OCI-M1 (cell line): ENCODE measurements at regions not wholly inside any gene's neighbourhood (a gene's known extent, or its start where the extent isn't known, plus 50 kb on each side); places are given as distances from the start of the nearest gene placed in this dataset.
"Not testable (repeated sequence)": the region's sequence is repeated elsewhere in the genome, so short reads cannot be mapped to it uniquely, and the experiment has no call there.

ENCODE experiments used
- DNase-seq: peaks from one replicate; lab custom pipeline; 2025; lab: John Stamatoyannopoulos, UW

GRCh38 chr1:219088778-219089557, 84.7 kb upstream of the LYPLAL1 start:
- DNase-seq = peak; percentile 97

DNA sequence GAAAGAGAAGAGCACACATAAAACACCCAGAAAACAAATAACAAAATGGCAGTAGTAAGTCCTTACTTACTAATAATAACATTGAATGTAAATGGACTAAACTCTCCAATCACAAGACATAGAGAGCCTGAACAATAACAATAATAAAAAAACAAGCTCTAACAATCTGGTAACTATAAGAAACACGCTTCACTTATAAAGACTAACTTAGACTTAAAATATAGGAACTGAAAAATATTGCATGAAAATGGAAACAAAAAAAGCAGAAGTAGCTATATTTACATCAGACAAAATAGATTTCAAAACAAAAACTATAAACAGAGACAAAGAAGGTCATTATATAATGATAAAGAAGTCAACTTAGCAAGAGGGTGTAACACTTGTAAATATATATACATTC, 83.1 kb upstream of the LYPLAL1 start:
- DNase-seq = peak; percentile 71

GRCh38 chr1:219092206-219092605, 81.5 kb upstream of the LYPLAL1 start:
- DNase-seq = peak; percentile 12

DNA sequence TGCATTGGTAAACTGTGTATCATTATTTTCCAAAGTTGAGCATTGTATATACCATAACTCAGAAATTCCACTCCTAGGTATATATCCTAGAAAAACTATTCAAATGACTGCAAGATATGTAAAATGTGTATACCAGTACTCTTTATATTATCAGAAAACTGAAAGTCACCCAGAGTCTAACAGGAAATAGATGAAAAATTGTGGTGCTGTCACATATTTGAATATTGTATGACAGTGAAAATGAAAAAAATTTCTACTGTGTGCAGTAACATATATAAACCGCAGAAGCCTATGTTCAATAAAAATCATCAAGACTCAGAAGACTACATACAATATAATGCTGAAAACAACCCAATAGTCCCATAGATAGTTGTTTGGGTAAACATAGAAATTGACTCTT, 74.4 kb upstream of the LYPLAL1 start:
- DNase-seq = no peak

DNA sequence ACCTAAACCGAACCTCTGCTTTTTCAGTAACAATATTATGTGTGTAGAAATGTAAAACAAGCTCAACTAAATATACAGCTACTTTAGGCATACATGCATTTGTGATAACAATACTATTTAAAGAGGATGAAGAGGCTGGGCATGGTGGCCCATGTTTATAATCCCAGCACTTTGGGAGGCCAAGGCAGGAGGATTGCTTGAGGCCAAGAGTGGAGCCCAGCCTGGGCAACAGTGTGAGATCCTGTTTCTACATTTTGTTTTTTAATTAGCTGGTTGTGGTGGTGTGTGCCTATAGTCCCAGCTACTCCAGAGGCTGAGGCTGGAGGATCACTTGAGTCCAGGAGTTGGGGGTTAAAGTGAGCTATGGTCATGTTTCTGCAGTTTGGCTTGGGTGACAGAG, 73.6 kb upstream of the LYPLAL1 start:
- no peak for DNase-seq

DNA sequence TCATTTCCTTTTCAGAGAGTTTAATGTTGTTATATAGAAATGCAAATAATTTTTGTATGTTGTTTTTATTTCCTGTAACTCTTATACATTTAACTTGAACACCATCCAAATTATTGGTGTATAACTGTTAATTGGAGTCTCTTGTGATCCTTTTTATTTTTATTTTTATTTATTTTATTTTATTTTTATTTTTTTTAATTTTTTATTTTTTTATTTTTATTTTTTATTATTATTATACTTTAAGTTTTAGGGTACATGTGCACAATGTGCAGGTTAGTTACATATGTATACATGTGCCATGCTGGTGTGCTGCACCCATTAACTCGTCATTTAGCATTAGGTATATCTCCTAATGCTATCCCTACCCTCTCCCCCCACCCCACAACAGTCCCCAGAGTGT, 71.2 kb upstream of the LYPLAL1 start:
- DNase-seq = not testable (repeated sequence)

DNA sequence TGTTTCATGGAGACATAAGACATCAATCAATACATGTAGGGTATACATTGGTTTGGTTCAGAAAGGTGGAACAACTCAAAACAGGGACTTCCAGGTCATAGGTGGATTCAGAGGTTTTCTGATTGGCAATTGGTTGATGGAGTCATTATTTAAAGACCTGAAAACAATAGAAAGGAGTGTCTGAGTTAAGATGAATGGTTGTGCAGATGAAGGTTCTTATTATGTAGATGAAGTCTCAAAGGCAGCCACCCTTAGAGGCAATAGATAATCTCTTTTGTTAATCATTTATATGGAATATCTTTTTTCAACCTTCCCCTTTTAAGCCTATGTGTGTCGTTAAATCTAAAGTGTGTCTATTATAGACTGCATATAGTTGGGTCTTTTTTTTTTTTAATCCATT, 67.8 kb upstream of the LYPLAL1 start:
- DNase-seq = no peak

GRCh38 chr1:219109424-219110018, 64.2 kb upstream of the LYPLAL1 start:
- peak; percentile 54 for DNase-seq

- no peak for DNase-seq
These were observed 60.4 kb upstream of the LYPLAL1 start for GRCh38 chr1:219113261-219113660.

- no peak for DNase-seq
These were observed 59.7 kb upstream of the LYPLAL1 start for GRCh38 chr1:219114014-219114413.

DNA sequence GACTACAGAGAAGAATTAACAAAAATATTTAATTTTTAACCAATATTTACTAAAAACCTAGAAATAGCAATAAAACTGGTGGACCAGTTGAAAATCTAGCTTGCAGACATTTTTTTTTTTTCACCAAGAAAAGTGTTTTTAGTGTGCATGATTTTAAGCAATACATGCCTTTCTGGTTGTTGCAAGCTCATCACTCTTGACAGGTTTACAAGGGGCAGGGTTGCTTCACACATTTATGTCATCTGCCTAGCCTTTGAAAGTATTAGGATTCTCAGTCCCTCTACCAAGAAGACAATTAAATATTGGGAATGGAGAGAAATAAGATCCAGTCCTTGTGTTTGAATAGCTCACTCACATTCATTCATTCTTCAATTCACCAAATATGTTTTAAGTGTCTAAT, 53.8 kb upstream of the LYPLAL1 start:
- peak; percentile 47 for DNase-seq

DNA sequence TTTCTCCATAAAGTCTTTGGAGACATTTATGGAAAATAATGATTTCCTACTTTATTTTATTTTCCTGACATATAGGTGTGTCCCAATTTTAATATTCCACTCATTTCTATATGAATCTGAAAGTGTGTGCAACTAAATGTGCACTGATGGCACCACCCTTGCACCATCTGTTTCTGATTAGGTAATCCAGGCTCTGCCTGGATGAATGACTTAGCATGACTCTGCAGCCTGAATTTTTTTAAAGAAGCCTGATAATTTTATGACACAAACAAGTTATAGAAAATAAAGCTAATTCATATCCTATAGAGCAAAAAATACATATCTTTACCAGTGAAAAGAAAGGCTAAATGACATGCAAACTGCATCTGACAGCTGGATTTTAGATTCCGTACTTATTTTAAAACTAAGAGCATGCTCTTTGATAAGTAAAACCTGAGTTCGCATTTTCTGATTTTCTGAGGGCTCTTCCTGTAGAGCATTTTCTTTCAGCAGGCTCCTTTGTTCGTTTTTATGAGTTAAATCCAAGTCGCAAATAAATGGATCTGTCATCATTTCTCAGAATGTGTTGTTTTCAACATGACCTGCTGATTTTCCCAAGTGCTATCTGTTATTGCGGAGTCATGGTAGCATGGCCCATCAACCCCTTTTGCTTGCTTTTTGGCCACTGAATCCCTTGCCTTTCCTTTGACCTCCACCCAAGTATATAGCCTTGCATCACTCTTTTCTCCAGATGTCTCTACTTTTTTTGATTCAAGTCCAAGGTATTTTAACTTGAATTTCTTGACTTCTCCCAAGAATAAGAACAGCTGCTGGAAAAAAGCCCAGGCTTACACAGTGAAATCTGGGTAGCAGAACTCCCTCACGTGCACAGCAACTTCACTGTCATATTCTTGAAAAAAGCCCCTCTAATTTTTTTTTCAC, 52.8 kb upstream of the LYPLAL1 start:
- DNase-seq = peak; percentile 87

- no peak for DNase-seq
These were observed 52.0 kb upstream of the LYPLAL1 start for GRCh38 chr1:219121679-219122078.

- DNase-seq = no peak
These were observed 50.6 kb upstream of the LYPLAL1 start for GRCh38 chr1:219123036-219123435.
